Left lung (tissue), 4 donors: ENCODE measurements at regions not wholly inside any gene's neighbourhood (a gene's known extent, or its start where the extent isn't known, plus 50 kb on each side); places are given as distances from the start of the nearest gene placed in this dataset.

Experiments
- ATAC-seq: fragments of 200-7000 bp; cut with Tn5 transposase; one replicate; pipeline ENCODE4 v1.9.1; 2020; ENCODE audit warnings: moderate library complexity
- DNase-seq, 4 donors: peaks; one replicate each; pipeline ENCODE4 v3.0.0-alpha.2; 2013 to 2020
- H3K27ac ChIP-seq, 2 donors: fragments of 200-600 bp; sonication (generic) in 1 of 2; one replicate each; pipeline versions ENCODE4 v1.5.0 to v1.8.0; 2020 to 2021
- H3K27me3 ChIP-seq, 2 donors: fragments of 200-600 bp; sonication (generic) in 1 of 2; one replicate each; pipeline versions ENCODE4 v1.5.0 to v1.8.0; 2020 to 2021
- H3K36me3 ChIP-seq, 2 donors: fragments of 200-600 bp; sonication (generic) in 1 of 2; one replicate each; pipeline versions ENCODE4 v1.5.0 to v1.8.0; 2020 to 2021
- H3K4me1 ChIP-seq, 2 donors: fragments of 200-600 bp; one replicate each; pipeline ENCODE4 v1.8.0; 2021
- H3K4me3 ChIP-seq, 2 donors: fragments of 200-600 bp; sonication (generic) in 1 of 2; one replicate each; pipeline versions ENCODE4 v1.5.0 to v1.8.0; 2020 to 2021; ENCODE audit warnings: mild to moderate bottlenecking in 1 of 2
- H3K9me3 ChIP-seq, 2 donors: fragments of 200-600 bp; sonication (generic) in 1 of 2; one replicate each; pipeline versions ENCODE4 v1.5.0 to v1.8.0; 2020 to 2021
- CTCF ChIP-seq, 2 donors: fragments of 200-600 bp; sonication (generic) in 1 of 2; IDR thresholded peaks; one replicate each; pipeline versions ENCODE4 v1.5.0 to v1.8.0; 2021; ENCODE audit warnings: antibody characterized with exemption in 2 of 2
- intact Hi-C, 2 donors: fragments of 100-400 bp; cut with DNase I; formaldehyde crosslinking; loops; one replicate each; pipeline versions ENCODE4 v1.11.2 to v1.14.2; 2022
- donor health status: DM: no; HTN: yes; CAD: no.
- donor health status: DM: no; HTN: no; CAD: no.

GRCh38 chr16:58821886-58822285 is 87.8 kb upstream of the GOT2 start:
- Histone ChIP-seq H3K4me1 (no peaks in the 10 kb centered on the region), H3K36me3 (no peaks in the 10 kb centered on the region), H3K4me3 (no peak overlapping the region), H3K27ac (no peak overlapping the region), H3K27me3 (no peaks in the 10 kb centered on the region), H3K9me3 (peaks cover 0 to 14% of the 10 kb centered on the region in 2 donors)
- no peak for TF ChIP-seq CTCF (IDR thresholded peaks at IDR 0.05)
- DNase-seq (no peak), ATAC-seq (no peak)
- intact Hi-C loops, result no loop called here

GRCh38 chr16:58820411-58820810 is 86.3 kb upstream of the GOT2 start:
- Histone ChIP-seq H3K9me3 (peaks cover 0 to 14% of the 10 kb centered on the region in 2 donors), H3K36me3 (no peaks in the 10 kb centered on the region)
- ATAC-seq, result no peak

DNA sequence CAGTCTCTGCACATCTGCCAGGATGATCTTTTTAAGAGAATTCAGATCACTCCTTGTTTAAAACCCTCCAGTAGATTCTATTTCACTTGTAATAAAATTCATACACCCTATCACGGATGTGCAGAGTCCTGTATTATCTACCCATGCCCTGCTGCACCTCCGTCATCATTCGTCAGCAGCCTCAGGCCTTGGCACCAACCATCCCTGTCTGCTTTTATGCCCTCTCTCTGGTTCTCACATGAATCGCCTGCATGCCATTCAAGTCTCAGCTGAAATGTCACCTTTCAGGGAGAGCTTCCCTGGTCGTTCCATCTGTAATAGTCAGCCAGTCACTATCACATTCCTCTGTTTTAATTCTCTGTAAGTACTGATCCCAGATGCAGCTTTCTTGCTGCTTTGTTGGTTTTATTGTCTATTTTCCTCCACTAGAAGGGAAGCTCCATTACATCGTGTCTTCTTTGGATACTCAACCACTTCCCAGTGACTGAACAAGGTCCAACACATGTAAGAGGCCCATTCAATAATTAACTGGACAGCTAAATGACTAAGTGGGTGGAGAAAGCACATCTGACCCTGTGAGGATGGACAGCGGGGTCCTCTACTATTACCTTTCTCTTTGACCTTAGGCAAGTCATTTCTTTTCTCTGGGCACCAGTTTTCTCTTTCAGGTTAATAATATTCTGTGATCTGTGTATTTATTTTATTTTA is 81.2 kb upstream of the GOT2 start:
- TF ChIP-seq CTCF (IDR thresholded peaks at IDR 0.05), result no peak
- H3K4me3 ChIP-seq, result no peak overlapping the region
- ATAC-seq (no peak), DNase-seq (no peak)
- intact Hi-C loops, result no loop called here
- H3K9me3 ChIP-seq, result no peaks in the 10 kb centered on the region
- no peaks in the 10 kb centered on the region for H3K36me3 ChIP-seq
- no peak overlapping the region for H3K27ac ChIP-seq
- no peaks in the 10 kb centered on the region for H3K27me3 ChIP-seq
- H3K4me1 ChIP-seq, result peaks cover 0 to 8% of the 10 kb centered on the region in 2 donors

More at GRCh38 chr16:58820411-58820810, 86.3 kb upstream of the GOT2 start:
- no peak overlapping the region for H3K4me3 ChIP-seq
- no peak for TF ChIP-seq CTCF (IDR thresholded peaks at IDR 0.05)
- no peak for DNase-seq
- H3K27me3 ChIP-seq, result no peaks in the 10 kb centered on the region
- H3K4me1 ChIP-seq, result no peaks in the 10 kb centered on the region
- H3K27ac ChIP-seq, result no peak overlapping the region
- intact Hi-C loops, result no loop called here

DNA sequence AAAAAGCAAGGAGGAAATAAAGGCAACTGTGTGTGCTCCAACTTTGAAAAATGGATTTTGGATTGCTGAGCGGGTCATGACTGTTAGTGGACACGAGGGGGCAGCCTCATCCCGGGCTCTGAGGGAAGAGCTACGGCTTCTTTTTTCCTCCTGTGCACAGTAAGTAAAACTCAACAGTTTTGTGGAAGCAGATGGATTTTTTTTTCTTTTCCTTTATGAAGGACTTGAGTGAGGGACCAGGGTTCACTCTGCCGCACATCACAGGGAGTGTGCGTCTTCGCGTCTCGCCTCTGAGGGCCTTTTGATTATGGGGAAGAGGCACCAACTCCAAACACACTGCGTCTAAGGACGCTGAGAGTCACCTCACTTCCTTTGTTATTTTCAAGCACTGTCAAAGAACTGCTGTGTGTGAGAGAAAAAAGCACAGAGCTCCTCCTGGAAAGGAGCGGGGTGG is 80.3 kb upstream of the GOT2 start:
- DNase-seq, result peak in 2 of 4 donors; percentile 58 to 59
- Histone ChIP-seq H3K36me3 (no peaks in the 10 kb centered on the region), H3K27ac (no peak overlapping the region), H3K9me3 (no peaks in the 10 kb centered on the region), H3K27me3 (no peaks in the 10 kb centered on the region), H3K4me1 (peaks cover 0 to 8% of the 10 kb centered on the region in 2 donors), H3K4me3 (no peak overlapping the region)
- intact Hi-C loops, result no loop called here
- peak; percentile 66 to 89 for TF ChIP-seq CTCF (IDR thresholded peaks at IDR 0.05)
- peak; percentile 96 for ATAC-seq

- ATAC-seq (no peak), DNase-seq (no peak)
- intact Hi-C loops, result no loop called here
- Histone ChIP-seq H3K4me3 (no peak overlapping the region), H3K9me3 (no peaks in the 10 kb centered on the region), H3K4me1 (peaks cover 0 to 1% of the 10 kb centered on the region in 2 donors), H3K36me3 (no peaks in the 10 kb centered on the region), H3K27ac (no peak overlapping the region), H3K27me3 (no peaks in the 10 kb centered on the region)
- TF ChIP-seq CTCF (IDR thresholded peaks at IDR 0.05), result no peak
Observed at GRCh38 chr16:58809213-58809612, 75.1 kb upstream of the GOT2 start.
